ENCODE measurements at regions not wholly inside any gene's neighbourhood (a gene's known extent, or its start where the extent isn't known, plus 50 kb on each side); places are given as distances from the start of the nearest gene placed in this dataset.

DNA sequence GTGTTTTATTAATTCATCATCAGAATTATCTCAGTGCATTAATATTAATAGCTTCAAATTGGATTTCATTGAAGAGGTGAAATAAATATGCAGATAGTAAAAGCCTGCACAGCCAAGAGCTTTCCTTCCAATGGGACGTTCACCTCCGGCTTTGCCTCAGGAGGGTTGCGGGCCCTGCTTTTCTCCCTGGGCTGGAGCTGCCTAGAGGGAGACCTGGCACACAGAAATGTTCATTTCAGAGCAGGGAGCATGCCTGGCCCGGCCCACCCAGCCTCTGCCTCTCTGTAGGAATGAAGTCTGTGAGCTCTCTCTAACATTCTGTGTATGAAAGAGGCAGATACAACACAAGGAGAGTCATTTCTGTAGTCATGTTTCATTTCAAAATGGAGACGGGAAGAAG is 100.4 kb upstream of the IRX2 start:
- ATAC-seq: no peak
- ChIA-PET CTCF (no interaction called here), SMC1A (ENCODE audit: uncharacterized antibody, unreplicated experiment) (no interaction called here), POLR2A (no interaction called here), RAD21 (ENCODE audit: unreplicated experiment) (no interaction called here)
- Histone ChIP-seq H3K4me3 (no peak overlapping the region), H3K9ac (ENCODE audit: control insufficient read depth, insufficient read depth, low read length) (no peak overlapping the region), H2AFZ (ENCODE audit: control insufficient read depth, low read depth, low read length) (no peak overlapping the region), H3K4me1 (ENCODE audit: control insufficient read depth, insufficient read depth, low read length) (no peaks in the 10 kb centered on the region), H3K36me3 (ENCODE audit: control insufficient read depth in 2 of 2, insufficient read depth in 2 of 2, low read length in 1 of 2) (no peaks in the 10 kb centered on the region), H3K9me3 (replicated peaks; ENCODE audit: control insufficient read depth, insufficient read depth, low read length) (no peaks in the 10 kb centered on the region; the same call in 2 of the 3 replicates), H3K27me3 (replicated peaks in 1 of 2; ENCODE audit: control insufficient read depth in 2 of 2, insufficient read depth in 2 of 2, low read length in 1 of 2) (no peaks in the 10 kb centered on the region), H3K4me2 (ENCODE audit: control insufficient read depth, insufficient read depth) (no peak overlapping the region), H3K79me2 (ENCODE audit: control insufficient read depth, insufficient read depth, low read length) (no peaks in the 10 kb centered on the region), H4K20me1 (ENCODE audit: control insufficient read depth, insufficient read depth) (no peaks in the 10 kb centered on the region), H3K27ac (ENCODE audit: control insufficient read depth, insufficient read depth) (no peak overlapping the region)
- intact Hi-C loops (cut with micrococcal nuclease; ENCODE audit: unreplicated experiment): no loop called here
- DNase-seq (ENCODE audit: low read depth, low spot score): no peak
- BruUV-seq (replicated peaks): no TSS peak
- no peak for TF ChIP-seq EED (IDR thresholded peaks at IDR 0.05; ENCODE audit: low read depth)
- no peak for TF ChIP-seq MXI1 (IDR thresholded peaks at IDR 0.05; ENCODE audit: low read depth, low read length)
- TF ChIP-seq CHD1 (IDR thresholded peaks at IDR 0.05; ENCODE audit: low read depth, low read length): no peak
- TF ChIP-seq ATF7 (IDR thresholded peaks at IDR 0.05; ENCODE audit: low read depth): no peak
- no peak for TF ChIP-seq KDM1A (IDR thresholded peaks at IDR 0.05; ENCODE audit: borderline replicate concordance)
- no peak for TF ChIP-seq KLF5 (IDR thresholded peaks at IDR 0.05; ENCODE audit: partially characterized antibody)
- no peak for TF ChIP-seq NFYA (IDR thresholded peaks at IDR 0.05; ENCODE audit: borderline replicate concordance, low read depth, low read length)
- no peak for TF ChIP-seq BMI1 (IDR thresholded peaks at IDR 0.05; ENCODE audit: borderline replicate concordance)
- no peak for TF ChIP-seq MEF2A (IDR thresholded peaks at IDR 0.05; ENCODE audit: insufficient read depth, low read depth, low read length)
- TF ChIP-seq, protein P1, sequence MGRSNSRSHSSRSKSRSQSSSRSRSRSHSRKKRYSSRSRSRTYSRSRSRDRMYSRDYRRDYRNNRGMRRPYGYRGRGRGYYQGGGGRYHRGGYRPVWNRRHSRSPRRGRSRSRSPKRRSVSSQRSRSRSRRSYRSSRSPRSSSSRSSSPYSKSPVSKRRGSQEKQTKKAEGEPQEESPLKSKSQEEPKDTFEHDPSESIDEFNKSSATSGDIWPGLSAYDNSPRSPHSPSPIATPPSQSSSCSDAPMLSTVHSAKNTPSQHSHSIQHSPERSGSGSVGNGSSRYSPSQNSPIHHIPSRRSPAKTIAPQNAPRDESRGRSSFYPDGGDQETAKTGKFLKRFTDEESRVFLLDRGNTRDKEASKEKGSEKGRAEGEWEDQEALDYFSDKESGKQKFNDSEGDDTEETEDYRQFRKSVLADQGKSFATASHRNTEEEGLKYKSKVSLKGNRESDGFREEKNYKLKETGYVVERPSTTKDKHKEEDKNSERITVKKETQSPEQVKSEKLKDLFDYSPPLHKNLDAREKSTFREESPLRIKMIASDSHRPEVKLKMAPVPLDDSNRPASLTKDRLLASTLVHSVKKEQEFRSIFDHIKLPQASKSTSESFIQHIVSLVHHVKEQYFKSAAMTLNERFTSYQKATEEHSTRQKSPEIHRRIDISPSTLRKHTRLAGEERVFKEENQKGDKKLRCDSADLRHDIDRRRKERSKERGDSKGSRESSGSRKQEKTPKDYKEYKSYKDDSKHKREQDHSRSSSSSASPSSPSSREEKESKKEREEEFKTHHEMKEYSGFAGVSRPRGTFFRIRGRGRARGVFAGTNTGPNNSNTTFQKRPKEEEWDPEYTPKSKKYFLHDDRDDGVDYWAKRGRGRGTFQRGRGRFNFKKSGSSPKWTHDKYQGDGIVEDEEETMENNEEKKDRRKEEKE (IDR thresholded peaks at IDR 0.05): no peak
- no peak for TF ChIP-seq POLR2AphosphoS5 (IDR thresholded peaks at IDR 0.05; ENCODE audit: low read length)
- TF ChIP-seq, protein P2, sequence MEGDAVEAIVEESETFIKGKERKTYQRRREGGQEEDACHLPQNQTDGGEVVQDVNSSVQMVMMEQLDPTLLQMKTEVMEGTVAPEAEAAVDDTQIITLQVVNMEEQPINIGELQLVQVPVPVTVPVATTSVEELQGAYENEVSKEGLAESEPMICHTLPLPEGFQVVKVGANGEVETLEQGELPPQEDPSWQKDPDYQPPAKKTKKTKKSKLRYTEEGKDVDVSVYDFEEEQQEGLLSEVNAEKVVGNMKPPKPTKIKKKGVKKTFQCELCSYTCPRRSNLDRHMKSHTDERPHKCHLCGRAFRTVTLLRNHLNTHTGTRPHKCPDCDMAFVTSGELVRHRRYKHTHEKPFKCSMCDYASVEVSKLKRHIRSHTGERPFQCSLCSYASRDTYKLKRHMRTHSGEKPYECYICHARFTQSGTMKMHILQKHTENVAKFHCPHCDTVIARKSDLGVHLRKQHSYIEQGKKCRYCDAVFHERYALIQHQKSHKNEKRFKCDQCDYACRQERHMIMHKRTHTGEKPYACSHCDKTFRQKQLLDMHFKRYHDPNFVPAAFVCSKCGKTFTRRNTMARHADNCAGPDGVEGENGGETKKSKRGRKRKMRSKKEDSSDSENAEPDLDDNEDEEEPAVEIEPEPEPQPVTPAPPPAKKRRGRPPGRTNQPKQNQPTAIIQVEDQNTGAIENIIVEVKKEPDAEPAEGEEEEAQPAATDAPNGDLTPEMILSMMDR (IDR thresholded peaks at IDR 0.05 in 2 of 3, conservative IDR thresholded peaks at IDR 0.05 in 1 of 3; ENCODE audit: control insufficient read depth in 2 of 3, extremely low read depth in 1 of 3, insufficient read depth in 1 of 3, low read depth in 3 of 3, low read length in 3 of 3): no peak
- no peak for TF ChIP-seq SIN3A (IDR thresholded peaks at IDR 0.05; ENCODE audit: low read depth, low read length)
- TF ChIP-seq ZZZ3 (IDR thresholded peaks at IDR 0.05; ENCODE audit: control insufficient read depth, insufficient read length, low read depth): no peak
- TF ChIP-seq CBFB (IDR thresholded peaks at IDR 0.05; ENCODE audit: low read depth): no peak
- in situ Hi-C loops (cut with MboI): no loop called here
- FAIRE-seq: no peak
- WGBS (ENCODE audit: insufficient coverage, insufficient replicate concordance, low lambda C conversion rate, missing lambda C conversion rate): 16% methylated on average over 5 of the region's 5 CpGs
